Ishikawa (cell line): ENCODE measurements at regions not wholly inside any gene's neighbourhood (a gene's known extent, or its start where the extent isn't known, plus 50 kb on each side); places are given as distances from the start of the nearest gene placed in this dataset.

Source experiments
- CEBPB ChIP-seq: IDR thresholded peaks from 2 replicates; pipeline ENCODE4 v1.6.1; 2012
- EGR1 ChIP-seq: IDR thresholded peaks from 2 replicates; pipeline ENCODE4 v1.6.1; 2012
- EP300 ChIP-seq: IDR thresholded peaks from 2 replicates; pipeline ENCODE4 v1.6.1; 2012; ENCODE audit warnings: borderline replicate concordance
- RAD21 ChIP-seq: IDR thresholded peaks from 2 replicates; pipeline ENCODE4 v1.6.1; 2012; ENCODE audit warnings: low read depth
- REST ChIP-seq: IDR thresholded peaks from 2 replicates; pipeline ENCODE4 v1.6.1; 2012; ENCODE audit warnings: low read depth, mild to moderate bottlenecking
- TAF1 ChIP-seq: IDR thresholded peaks from 2 replicates; pipeline ENCODE4 v1.6.1; 2012; ENCODE audit warnings: low read depth, mild to moderate bottlenecking
- TCF12 ChIP-seq: IDR thresholded peaks from 2 replicates; pipeline ENCODE4 v1.6.1; 2012; ENCODE audit warnings: low read depth
- TEAD4 ChIP-seq: IDR thresholded peaks from 2 replicates; pipeline ENCODE4 v1.6.1; 2012
- YY1 ChIP-seq: IDR thresholded peaks from 2 replicates; pipeline ENCODE4 v1.6.1; 2012; ENCODE audit warnings: low read depth
- TF ChIP-seq, protein P1 (sequence below): IDR thresholded peaks from 2 replicates; pipeline ENCODE4 v1.6.1; 2012

GRCh38 chr2:10234409-10235094, 68.2 kb upstream of the HPCAL1 start:
- TF ChIP-seq RAD21 (no peak), YY1 (no peak), EGR1 (no peak), REST (no peak), TAF1 (no peak), TCF12 (no peak), EP300 (no peak), CEBPB (no peak), TEAD4 (no peak)
- TF ChIP-seq, protein P1, sequence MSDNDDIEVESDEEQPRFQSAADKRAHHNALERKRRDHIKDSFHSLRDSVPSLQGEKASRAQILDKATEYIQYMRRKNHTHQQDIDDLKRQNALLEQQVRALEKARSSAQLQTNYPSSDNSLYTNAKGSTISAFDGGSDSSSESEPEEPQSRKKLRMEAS = no peak
